ENCODE measurements at regions not wholly inside any gene's neighbourhood (a gene's known extent, or its start where the extent isn't known, plus 50 kb on each side); places are given as distances from the start of the nearest gene placed in this dataset.
"Not testable (repeated sequence)": the region's sequence is repeated elsewhere in the genome, so short reads cannot be mapped to it uniquely, and the experiment has no call there.

GRCh38 chr5:93682471-93683404 is 58.7 kb downstream of the POU5F2 start:
- not testable (repeated sequence) for DNase-seq

GRCh38 chr5:93681432-93681831 is 60.0 kb downstream of the POU5F2 start:
- no peak for DNase-seq

- peak; percentile 54 for DNase-seq
Observed at GRCh38 chr5:93677359-93677891, 64.0 kb downstream of the POU5F2 start.

DNA sequence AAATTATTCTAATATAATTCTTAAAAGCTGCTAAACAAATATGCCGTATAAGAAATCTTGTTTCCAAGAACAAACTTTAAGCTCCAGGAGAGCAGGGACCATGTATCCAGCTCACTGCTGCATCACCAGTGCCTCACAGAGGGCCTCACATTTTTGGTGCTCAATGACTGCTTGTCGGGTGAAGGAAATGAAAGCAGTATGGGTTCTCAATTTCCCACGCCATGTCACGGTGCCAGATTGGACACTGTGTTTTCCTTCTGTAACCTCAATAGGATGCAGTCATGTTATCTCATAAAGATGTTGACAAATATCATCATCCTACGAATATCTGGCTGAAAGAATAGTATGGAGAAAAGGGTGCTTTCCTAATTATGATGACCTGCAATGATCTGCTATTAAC is 64.7 kb downstream of the POU5F2 start:
- DNase-seq = no peak

- no peak for DNase-seq
Observed at GRCh38 chr5:93675460-93676450, 65.6 kb downstream of the POU5F2 start.

DNA sequence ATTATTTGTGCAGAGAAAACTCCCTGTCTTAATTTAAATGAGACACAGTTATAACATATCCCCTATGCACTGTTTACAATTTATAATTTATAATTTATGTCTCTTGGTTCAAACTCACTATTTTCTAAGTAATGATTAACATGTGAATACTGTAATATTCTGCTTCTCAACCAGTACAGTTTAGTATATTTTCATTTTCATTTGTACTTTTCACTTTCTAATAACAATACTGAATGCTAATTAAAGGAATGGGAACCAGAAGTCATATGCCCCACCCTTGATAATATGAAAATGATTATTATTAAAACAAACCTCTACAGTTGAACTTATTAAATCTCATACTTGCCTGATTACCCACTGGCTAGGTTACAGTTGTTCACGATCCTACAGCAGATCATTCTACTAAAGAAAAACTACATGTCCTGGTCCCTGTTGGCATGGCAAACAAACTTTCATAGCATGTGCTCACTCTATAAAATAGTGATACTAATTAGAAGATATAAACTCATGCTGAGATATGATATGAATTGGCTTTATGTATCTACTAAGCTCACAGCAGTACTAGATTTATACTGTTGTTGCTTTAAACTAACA is 66.4 kb downstream of the POU5F2 start:
- no peak for DNase-seq

DNA sequence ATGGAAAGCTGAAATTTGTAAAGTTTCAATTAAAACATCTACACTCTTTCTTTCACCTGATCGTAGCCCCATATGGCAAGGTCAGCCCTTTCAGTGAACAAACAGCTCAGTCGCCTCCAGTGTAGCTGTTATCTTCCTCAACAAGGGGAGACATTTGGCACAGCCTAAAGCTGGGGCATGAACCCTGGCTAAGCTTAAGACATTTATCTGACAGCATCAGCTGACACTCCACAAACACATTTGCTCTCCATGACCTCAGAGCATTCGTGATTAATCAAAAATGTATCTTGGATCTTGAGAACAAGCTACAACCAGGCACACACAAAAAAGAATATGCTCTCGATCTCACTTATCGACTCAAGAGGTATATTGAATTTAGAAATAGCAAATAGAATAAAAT is 67.3 kb downstream of the POU5F2 start:
- no peak for DNase-seq

DNA sequence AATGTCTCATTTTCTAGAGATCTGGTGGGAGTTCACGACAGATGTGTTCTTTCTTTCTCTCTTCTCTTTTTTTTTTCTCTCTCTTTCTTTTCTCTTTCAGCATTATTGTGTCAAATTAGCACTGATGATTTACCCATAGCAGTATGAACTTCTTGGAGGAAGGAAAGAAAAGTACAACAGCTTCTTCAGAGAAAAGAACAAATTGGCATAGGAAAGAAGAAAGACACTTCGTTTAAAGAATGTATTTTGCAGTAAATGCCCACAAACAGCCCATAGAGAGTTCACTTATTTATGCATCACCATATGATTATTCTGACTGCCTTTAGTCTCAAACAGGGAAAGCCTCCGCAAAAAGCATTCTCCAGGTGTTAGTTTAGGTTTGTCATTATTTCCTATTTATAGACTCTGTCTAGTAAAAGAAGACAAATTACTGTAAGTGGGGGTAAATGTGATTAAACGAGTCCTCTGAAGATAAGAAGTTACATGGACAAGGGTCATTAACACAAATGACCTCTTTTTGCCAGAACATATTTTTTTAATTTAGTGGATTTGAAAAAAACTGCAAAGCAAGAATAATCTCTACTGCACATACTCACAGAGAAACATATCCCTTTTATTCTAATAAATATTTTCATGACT is 68.0 kb downstream of the POU5F2 start:
- no peak for DNase-seq

GRCh38 chr5:93665648-93666047 is 75.8 kb downstream of the POU5F2 start:
- DNase-seq = no peak

GRCh38 chr5:93660677-93661076 is 77.7 kb downstream of the NR2F1 start:
- DNase-seq = no peak

DNA sequence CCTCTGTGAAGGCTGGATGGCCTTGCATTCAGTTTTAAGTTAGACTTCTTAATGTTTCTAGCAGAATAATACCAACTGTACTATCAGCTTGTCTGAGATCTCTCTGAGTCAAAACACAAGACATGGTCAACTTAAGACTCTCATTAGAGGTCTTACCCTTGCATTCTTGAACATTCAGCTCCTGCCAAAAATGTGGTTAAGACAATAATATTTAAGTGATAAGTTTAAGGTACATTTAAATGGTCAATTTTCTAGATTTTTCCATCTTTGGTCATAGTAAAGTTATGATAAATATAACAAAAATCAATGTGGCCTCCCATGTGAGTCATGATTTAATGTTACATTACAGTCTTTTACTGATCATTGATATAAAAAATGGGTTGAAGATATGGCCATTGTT is 75.0 kb downstream of the NR2F1 start:
- DNase-seq = no peak

- DNase-seq = no peak
Observed at GRCh38 chr5:93654676-93655075, 71.7 kb downstream of the NR2F1 start.

DNA sequence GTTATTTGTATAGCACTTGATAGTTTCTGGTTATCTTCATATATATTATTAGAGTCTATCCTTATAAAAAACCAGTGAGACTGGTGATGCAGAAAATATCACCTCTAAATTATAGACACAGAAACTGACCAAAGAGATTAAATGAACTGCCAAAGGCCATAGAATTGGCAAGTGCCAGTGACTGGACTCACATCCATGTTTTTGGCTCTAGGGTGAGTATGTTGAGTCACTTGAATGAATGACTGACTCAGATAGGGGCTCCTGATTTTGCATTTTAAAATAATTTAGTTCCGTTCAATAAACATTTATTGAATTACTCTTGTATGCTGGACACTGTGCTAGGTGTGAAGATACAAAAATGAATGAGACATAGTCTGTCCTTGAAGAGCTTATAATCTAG is 70.7 kb downstream of the NR2F1 start:
- no peak for DNase-seq

GRCh38 chr5:93649234-93649900 is 66.3 kb downstream of the NR2F1 start:
- no peak for DNase-seq

DNA sequence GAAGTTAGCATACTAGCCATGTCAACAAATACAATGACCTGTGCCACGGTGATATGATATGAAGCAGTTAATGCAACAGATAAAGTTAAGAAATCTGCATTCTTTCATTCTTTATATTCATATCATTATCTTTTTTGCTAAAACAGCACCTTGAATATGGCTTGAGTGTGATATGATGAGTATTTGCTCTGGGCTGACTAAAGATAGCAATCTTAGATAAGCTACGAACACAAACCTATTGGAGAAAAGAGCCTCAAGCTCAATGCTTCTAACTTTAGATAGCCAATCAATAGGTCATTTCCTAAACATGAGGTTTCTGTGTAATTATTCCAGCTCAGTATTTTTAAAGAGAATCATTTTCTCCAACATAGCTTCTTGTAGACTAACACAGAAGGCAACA is 61.7 kb downstream of the NR2F1 start:
- no peak for DNase-seq

All from dermis blood vessel endothelial cell (primary cell).